ENCODE measurements at regions not wholly inside any gene's neighbourhood (a gene's known extent, or its start where the extent isn't known, plus 50 kb on each side); places are given as distances from the start of the nearest gene placed in this dataset.

- no peaks in the 10 kb centered on the region for H3K36me3 ChIP-seq (ENCODE audit: low read depth, missing control alignments)
- 92 to 94% methylated on average over 3 of the region's 3 CpGs for WGBS, 2 donors
These were observed 82.6 kb downstream of the BLTP1 start for GRCh38 chr4:122234686-122235085.

DNA sequence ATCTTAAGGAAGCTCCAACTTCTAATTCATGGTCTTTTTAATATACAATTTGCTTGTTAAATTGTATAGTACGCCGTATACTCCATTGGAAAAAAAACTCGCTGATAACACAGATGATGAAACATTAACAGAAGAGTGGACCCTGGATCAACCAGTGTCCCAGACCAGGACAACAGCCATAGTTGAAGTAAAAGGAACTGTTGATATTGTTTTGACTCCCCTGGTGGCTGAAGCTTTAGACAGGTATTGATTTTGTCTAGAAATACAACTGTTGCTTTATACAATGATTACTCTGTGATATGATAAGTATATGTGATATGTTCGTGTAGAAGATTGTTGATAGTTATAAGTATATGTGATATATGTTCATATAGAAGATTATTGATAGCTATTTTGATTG, 91.7 kb downstream of the BLTP1 start:
- intact Hi-C loops (cut with DNase I; ENCODE audit: low total_unique reads) = no loop called here
- TF ChIP-seq POLR2A (IDR thresholded peaks at IDR 0.05) (no peak), CTCF (IDR thresholded peaks at IDR 0.05) (no peak)
- no peak overlapping the region for H3K4me3 ChIP-seq
- DNase-seq = no peak
- no peaks in the 10 kb centered on the region for H3K27me3 ChIP-seq
- H3K36me3 ChIP-seq (ENCODE audit: low read depth, missing control alignments) = no peaks in the 10 kb centered on the region
- H3K9me3 ChIP-seq = no peaks in the 10 kb centered on the region
- no peak overlapping the region for H3K27ac ChIP-seq
- 88 to 93% methylated on average over 4 of the region's 4 CpGs for WGBS, 2 donors
- H3K4me1 ChIP-seq = no peaks in the 10 kb centered on the region

More at GRCh38 chr4:122234686-122235085, 82.6 kb downstream of the BLTP1 start:
- Histone ChIP-seq H3K4me3 (no peak overlapping the region), H3K9me3 (no peaks in the 10 kb centered on the region), H3K27me3 (no peaks in the 10 kb centered on the region), H3K4me1 (no peaks in the 10 kb centered on the region), H3K27ac (no peak overlapping the region)
- DNase-seq = no peak
- no peak for TF ChIP-seq POLR2A (IDR thresholded peaks at IDR 0.05)
- no peak for TF ChIP-seq CTCF (IDR thresholded peaks at IDR 0.05)
- intact Hi-C loops (cut with DNase I; ENCODE audit: low total_unique reads) = no loop called here

- H3K27ac ChIP-seq = no peak overlapping the region
- DNase-seq = no peak
- no peaks in the 10 kb centered on the region for H3K36me3 ChIP-seq (ENCODE audit: low read depth, missing control alignments)
- no peaks in the 10 kb centered on the region for H3K4me1 ChIP-seq
- H3K9me3 ChIP-seq = no peaks in the 10 kb centered on the region
- intact Hi-C loops (cut with DNase I; ENCODE audit: low total_unique reads) = no loop called here
- no peak overlapping the region for H3K4me3 ChIP-seq
- WGBS, 2 donors = 92 to 94% methylated on average over 3 of the region's 3 CpGs
- TF ChIP-seq CTCF (IDR thresholded peaks at IDR 0.05) (no peak), POLR2A (IDR thresholded peaks at IDR 0.05) (no peak)
- H3K27me3 ChIP-seq = no peaks in the 10 kb centered on the region
These were observed 92.6 kb downstream of the BLTP1 start for GRCh38 chr4:122244764-122245163.

DNA sequence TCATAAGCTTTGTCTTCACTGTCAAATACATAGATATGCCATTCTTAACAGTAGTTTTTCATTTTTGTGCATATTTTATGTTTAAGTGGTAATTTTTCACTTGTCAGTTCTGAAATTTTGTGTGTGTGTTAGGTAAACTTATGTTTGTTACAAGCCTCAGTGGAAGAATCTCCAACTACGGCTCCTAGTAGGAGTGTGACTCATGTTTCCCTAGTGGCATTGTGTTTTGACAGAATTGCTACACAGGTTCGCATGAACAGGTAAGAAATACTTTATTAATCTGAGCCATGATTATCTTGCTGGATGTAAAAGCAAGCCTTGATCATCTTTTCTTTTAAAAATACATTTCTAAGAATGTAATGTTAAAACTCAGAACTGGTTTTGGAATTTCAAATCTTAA, 94.4 kb downstream of the BLTP1 start:
- TF ChIP-seq POLR2A (IDR thresholded peaks at IDR 0.05) (no peak), CTCF (IDR thresholded peaks at IDR 0.05) (no peak)
- WGBS, 2 donors = 72 to 79% methylated on average over 2 of the region's 2 CpGs
- DNase-seq = no peak
- Histone ChIP-seq H3K9me3 (no peaks in the 10 kb centered on the region), H3K27ac (no peak overlapping the region), H3K4me1 (no peaks in the 10 kb centered on the region), H3K4me3 (no peak overlapping the region), H3K27me3 (no peaks in the 10 kb centered on the region), H3K36me3 (ENCODE audit: low read depth, missing control alignments) (no peaks in the 10 kb centered on the region)
- intact Hi-C loops (cut with DNase I; ENCODE audit: low total_unique reads) = no loop called here

DNA sequence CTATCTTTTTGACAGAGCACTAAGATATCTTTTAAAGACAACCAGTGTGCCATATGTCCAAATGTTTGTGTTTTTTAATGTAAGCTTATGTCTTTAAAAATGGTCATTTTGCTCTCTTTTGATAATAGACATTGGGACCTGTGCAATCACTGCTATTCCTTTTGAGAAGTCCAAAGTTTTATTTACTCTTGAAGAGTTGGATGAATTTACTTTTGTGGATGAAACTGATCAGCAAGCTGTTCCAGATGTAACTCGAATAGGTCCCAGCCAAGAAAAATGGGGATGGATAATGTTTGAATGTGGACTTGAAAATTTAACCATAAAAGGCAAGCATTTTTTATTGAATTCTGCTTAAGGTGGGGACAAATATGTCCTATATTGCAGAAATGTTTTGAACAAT, 97.2 kb downstream of the BLTP1 start:
- TF ChIP-seq CTCF (IDR thresholded peaks at IDR 0.05) (no peak), POLR2A (IDR thresholded peaks at IDR 0.05) (no peak)
- no peak for DNase-seq
- intact Hi-C loops (cut with DNase I; ENCODE audit: low total_unique reads) = no loop called here
- Histone ChIP-seq H3K9me3 (no peaks in the 10 kb centered on the region), H3K36me3 (ENCODE audit: low read depth, missing control alignments) (no peaks in the 10 kb centered on the region), H3K4me1 (no peaks in the 10 kb centered on the region), H3K27ac (no peak overlapping the region), H3K4me3 (no peak overlapping the region), H3K27me3 (no peaks in the 10 kb centered on the region)
- 68 to 73% methylated on average over 1 of the region's 1 CpG for WGBS, 2 donors
